ENCODE measurements at regions not wholly inside any gene's neighbourhood (a gene's known extent, or its start where the extent isn't known, plus 50 kb on each side); places are given as distances from the start of the nearest gene placed in this dataset.

DNA sequence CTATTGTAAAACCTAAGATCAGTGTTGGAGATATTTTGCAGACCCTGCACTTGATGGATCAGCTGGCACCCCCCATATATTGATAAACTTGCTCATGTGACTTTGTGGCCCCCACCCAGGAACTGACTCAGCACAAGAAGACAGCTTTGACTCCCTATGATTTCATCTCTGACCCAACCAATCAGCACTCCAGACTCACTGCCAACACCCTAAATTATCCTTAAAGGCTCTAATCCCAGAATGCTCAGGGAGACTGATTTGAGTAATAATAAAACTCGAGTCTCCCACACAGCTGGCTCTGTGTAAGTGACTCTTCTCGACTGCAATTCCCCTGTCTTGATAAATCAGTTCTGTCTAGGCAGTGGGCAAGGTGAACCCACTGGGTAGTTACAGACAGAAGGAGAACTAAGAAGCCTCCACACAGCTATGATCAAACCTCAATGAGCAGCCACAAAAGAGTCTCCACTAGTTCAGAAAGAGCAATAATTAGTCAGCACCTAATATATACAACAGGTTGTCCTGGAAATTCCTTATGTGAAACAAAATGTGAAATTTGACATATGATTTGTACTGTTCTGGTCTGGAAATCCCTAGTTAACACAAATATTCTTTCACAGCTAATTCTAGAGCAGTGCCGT lies 52.2 kb downstream of the ACTL7B start:
- TF ChIP-seq, protein P1, sequence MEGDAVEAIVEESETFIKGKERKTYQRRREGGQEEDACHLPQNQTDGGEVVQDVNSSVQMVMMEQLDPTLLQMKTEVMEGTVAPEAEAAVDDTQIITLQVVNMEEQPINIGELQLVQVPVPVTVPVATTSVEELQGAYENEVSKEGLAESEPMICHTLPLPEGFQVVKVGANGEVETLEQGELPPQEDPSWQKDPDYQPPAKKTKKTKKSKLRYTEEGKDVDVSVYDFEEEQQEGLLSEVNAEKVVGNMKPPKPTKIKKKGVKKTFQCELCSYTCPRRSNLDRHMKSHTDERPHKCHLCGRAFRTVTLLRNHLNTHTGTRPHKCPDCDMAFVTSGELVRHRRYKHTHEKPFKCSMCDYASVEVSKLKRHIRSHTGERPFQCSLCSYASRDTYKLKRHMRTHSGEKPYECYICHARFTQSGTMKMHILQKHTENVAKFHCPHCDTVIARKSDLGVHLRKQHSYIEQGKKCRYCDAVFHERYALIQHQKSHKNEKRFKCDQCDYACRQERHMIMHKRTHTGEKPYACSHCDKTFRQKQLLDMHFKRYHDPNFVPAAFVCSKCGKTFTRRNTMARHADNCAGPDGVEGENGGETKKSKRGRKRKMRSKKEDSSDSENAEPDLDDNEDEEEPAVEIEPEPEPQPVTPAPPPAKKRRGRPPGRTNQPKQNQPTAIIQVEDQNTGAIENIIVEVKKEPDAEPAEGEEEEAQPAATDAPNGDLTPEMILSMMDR (IDR thresholded peaks at IDR 0.05): no peak
- H3K4me1 Mint-ChIP-seq (ENCODE audit: unreplicated experiment): no peaks in the 10 kb centered on the region
- H3K27ac Mint-ChIP-seq (ENCODE audit: unreplicated experiment): no peak overlapping the region
- no peaks in the 10 kb centered on the region for H3K9me3 Mint-ChIP-seq (ENCODE audit: unreplicated experiment)
- no peak overlapping the region for H3K4me3 Mint-ChIP-seq (ENCODE audit: unreplicated experiment)
- peaks cover 39% of the 10 kb centered on the region for H3K27me3 Mint-ChIP-seq (ENCODE audit: unreplicated experiment)
- H3K36me3 Mint-ChIP-seq (ENCODE audit: unreplicated experiment): no peaks in the 10 kb centered on the region
- DNase-seq (ENCODE audit: extremely low spot score, unreplicated experiment): no peak

DNA sequence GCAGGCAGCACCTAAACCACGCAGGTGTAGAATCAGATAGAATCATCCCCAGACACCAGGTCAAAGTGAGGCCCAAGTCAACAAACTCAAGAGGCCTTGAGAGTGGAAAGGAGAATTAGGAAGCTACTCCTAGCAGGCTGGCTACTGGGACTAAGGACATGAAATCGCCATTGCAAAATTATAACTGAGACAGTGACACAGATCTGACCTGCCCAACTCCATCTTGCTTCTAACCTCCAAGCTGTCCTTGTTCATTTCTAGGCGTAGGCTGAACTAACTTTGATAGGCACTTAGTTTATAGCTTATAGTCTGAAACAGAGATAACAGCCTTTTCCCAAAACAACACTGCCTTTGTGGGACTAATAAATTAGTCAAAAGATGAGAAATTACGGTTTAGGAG lies 52.8 kb downstream of the ACTL7B start:
- no peak for DNase-seq (ENCODE audit: extremely low spot score, unreplicated experiment)
- Mint-ChIP-seq H3K9me3 (ENCODE audit: unreplicated experiment) (no peaks in the 10 kb centered on the region), H3K27ac (ENCODE audit: unreplicated experiment) (no peak overlapping the region), H3K36me3 (ENCODE audit: unreplicated experiment) (no peaks in the 10 kb centered on the region), H3K4me3 (ENCODE audit: unreplicated experiment) (no peak overlapping the region), H3K4me1 (ENCODE audit: unreplicated experiment) (no peaks in the 10 kb centered on the region), H3K27me3 (ENCODE audit: unreplicated experiment) (peaks cover 39% of the 10 kb centered on the region)
- TF ChIP-seq, protein P1 (IDR thresholded peaks at IDR 0.05): no peak

DNA sequence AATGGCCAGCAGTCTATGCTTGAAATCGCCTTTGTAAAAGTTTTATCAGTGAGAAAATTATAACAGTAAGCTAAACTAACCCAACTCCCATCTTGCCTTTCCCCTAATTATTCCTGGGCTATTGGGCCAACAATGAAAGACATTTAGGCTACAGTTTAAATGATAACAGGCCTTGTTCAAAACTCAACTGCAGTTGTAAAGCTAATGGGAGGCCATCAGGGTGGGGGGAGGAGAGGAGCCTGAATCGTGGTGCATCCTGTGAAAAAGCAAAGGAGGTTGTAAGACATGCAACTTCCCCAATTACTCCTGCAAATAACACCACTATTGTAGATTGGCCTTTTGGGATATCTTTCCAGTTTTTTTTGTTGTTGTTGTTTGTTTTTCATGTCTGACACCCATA lies 53.8 kb downstream of the ACTL7B start:
- no peaks in the 10 kb centered on the region for H3K36me3 Mint-ChIP-seq (ENCODE audit: unreplicated experiment)
- H3K27ac Mint-ChIP-seq (ENCODE audit: unreplicated experiment): no peak overlapping the region

DNA sequence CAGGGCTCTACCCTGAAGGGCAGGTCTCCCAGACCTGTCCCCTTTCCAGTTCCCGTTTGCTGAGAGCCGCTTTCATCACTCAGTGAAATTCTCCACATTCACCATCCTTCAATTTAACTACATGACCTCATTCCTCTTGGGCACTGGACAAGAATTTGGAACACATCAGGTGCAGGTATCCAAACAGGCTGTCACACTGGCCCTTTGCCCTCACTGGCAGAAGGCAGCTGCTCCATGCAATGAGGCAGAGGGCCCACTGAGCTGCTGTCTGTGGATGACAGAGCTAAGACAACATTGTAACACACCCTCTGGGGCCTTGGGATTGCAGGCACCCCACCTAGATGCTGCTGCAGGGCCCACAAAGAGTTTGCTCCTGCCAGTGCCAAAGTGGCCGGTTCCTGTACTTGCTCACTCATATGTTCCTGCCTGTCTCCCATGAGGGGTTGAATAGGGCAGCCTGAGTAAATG lies 55.1 kb downstream of the ACTL7B start:
- no peaks in the 10 kb centered on the region for H3K9me3 Mint-ChIP-seq (ENCODE audit: unreplicated experiment)
- TF ChIP-seq, protein P1 (IDR thresholded peaks at IDR 0.05): no peak
- H3K4me3 Mint-ChIP-seq (ENCODE audit: unreplicated experiment): no peak overlapping the region
- H3K36me3 Mint-ChIP-seq (ENCODE audit: unreplicated experiment): no peaks in the 10 kb centered on the region
- no peak overlapping the region for H3K27ac Mint-ChIP-seq (ENCODE audit: unreplicated experiment)
- no peaks in the 10 kb centered on the region for H3K4me1 Mint-ChIP-seq (ENCODE audit: unreplicated experiment)
- H3K27me3 Mint-ChIP-seq (ENCODE audit: unreplicated experiment): peaks cover 22% of the 10 kb centered on the region
- no peak for DNase-seq (ENCODE audit: extremely low spot score, unreplicated experiment)

More for the DNA sequence above, 53.8 kb downstream of the ACTL7B start:
- Mint-ChIP-seq H3K4me3 (ENCODE audit: unreplicated experiment) (no peak overlapping the region), H3K4me1 (ENCODE audit: unreplicated experiment) (no peaks in the 10 kb centered on the region), H3K9me3 (ENCODE audit: unreplicated experiment) (no peaks in the 10 kb centered on the region), H3K27me3 (ENCODE audit: unreplicated experiment) (peaks cover 33% of the 10 kb centered on the region)
- TF ChIP-seq, protein P1 (IDR thresholded peaks at IDR 0.05): no peak
- DNase-seq (ENCODE audit: extremely low spot score, unreplicated experiment): no peak

DNA sequence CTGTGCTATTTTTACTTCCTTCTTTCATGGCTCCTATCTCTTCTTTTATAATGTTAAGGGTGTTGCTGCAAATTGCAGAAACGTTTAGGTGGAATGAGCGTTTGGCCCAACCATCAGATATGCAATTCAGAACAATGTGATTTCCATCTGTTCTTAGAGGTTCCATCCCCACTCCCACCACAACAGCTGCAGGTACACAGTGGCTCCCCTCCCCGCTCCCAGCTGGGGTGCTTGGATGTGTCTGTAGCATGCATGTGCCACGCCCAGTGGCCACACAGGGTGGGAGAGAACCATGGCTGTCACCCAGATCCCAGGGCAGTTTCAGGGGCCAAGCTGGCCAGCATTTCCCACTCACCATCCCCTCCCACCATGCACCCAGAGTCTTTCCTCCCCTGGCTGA lies 62.2 kb downstream of the ACTL7B start:
- H3K4me1 Mint-ChIP-seq (ENCODE audit: unreplicated experiment): peaks cover 2% of the 10 kb centered on the region
- H3K9me3 Mint-ChIP-seq (ENCODE audit: unreplicated experiment): peaks cover 9% of the 10 kb centered on the region
- H3K36me3 Mint-ChIP-seq (ENCODE audit: unreplicated experiment): no peaks in the 10 kb centered on the region
- H3K27me3 Mint-ChIP-seq (ENCODE audit: unreplicated experiment): peaks cover 2% of the 10 kb centered on the region
- TF ChIP-seq, protein P1 (IDR thresholded peaks at IDR 0.05): no peak
- H3K27ac Mint-ChIP-seq (ENCODE audit: unreplicated experiment): no peak overlapping the region
- no peak for DNase-seq (ENCODE audit: extremely low spot score, unreplicated experiment)
- H3K4me3 Mint-ChIP-seq (ENCODE audit: unreplicated experiment): no peak overlapping the region

Data from osteocyte (in vitro differentiated cells).